Caco-2 (cell line): ENCODE measurements at regions not wholly inside any gene's neighbourhood (a gene's known extent, or its start where the extent isn't known, plus 50 kb on each side); places are given as distances from the start of the nearest gene placed in this dataset.

Source experiments
- BruUV-seq: library from RNA; stranded (reverse); fragments of 400-500 nt; replicated peaks from 2 replicates; lab custom pipeline; 2021; lab: Mats Ljungman, UMichigan
- CTCF ChIA-PET: fragments of 300-600 bp; sonication (Branson Sonifier 250); formaldehyde crosslinking; loops from one replicate; lab custom pipeline; 2022; ENCODE audit warnings: antibody characterized with exemption; lab: Charles Lee
- POLR2A ChIA-PET: fragments of 300-600 bp; sonication (Branson Sonifier 250); formaldehyde crosslinking; loops from one replicate; lab custom pipeline; 2022; ENCODE audit warnings: antibody characterized with exemption; lab: Charles Lee
- DNase-seq, 2 experiments: peaks; one replicate each; pipeline versions ENCODE4 v3.0.0 to v3.0.0-alpha.2; 2020 to 2022
- H3K27me3 ChIP-seq: replicated peaks from 2 replicates; pipeline ENCODE4 v1.6.0; 2011; ENCODE audit warnings: low read length; ENCODE audit not compliant: control insufficient read depth, insufficient read depth
- H3K36me3 ChIP-seq: 2 replicates; pipeline ENCODE4 v1.5.1; 2011; ENCODE audit warnings: low read length; ENCODE audit not compliant: control insufficient read depth, insufficient read depth
- H3K4me1 ChIP-seq: fragments of 250-450 bp; sonication (Bioruptor Pico); 2 replicates; pipeline ENCODE4 v1.5.1; 2020; ENCODE audit warnings: mild to moderate bottlenecking
- H3K4me3 ChIP-seq: 2 replicates; pipeline ENCODE4 v1.5.1; 2011; ENCODE audit warnings: low read depth, mild to moderate bottlenecking, control low read depth, low read length
- H3K9me3 ChIP-seq: fragments of 250-450 bp; sonication (Bioruptor Pico); 2 replicates; pipeline ENCODE4 v1.5.1; 2020; ENCODE audit warnings: mild to moderate bottlenecking, moderate library complexity
- H3K27ac Mint-ChIP-seq: one replicate; pipeline ENCODE4 v1.8.0; 2022; ENCODE audit warnings: mixed read lengths; ENCODE audit not compliant: unreplicated experiment
- H3K27me3 Mint-ChIP-seq: one replicate; pipeline ENCODE4 v1.8.0; 2022; ENCODE audit warnings: mixed read lengths; ENCODE audit not compliant: insufficient read depth, unreplicated experiment
- H3K36me3 Mint-ChIP-seq: one replicate; pipeline ENCODE4 v1.8.0; 2022; ENCODE audit warnings: mild to moderate bottlenecking, mixed read lengths; ENCODE audit not compliant: insufficient read depth, unreplicated experiment
- H3K4me1 Mint-ChIP-seq: one replicate; pipeline ENCODE4 v1.8.0; 2022; ENCODE audit warnings: low read depth, mixed read lengths; ENCODE audit not compliant: unreplicated experiment
- H3K4me3 Mint-ChIP-seq: one replicate; pipeline ENCODE4 v1.8.0; 2022; ENCODE audit warnings: mild to moderate bottlenecking, moderate library complexity, mixed read lengths; ENCODE audit not compliant: unreplicated experiment
- H3K9me3 Mint-ChIP-seq: one replicate; pipeline ENCODE4 v1.8.0; 2022; ENCODE audit warnings: mixed read lengths; ENCODE audit not compliant: unreplicated experiment
- intact Hi-C: fragments of 100-400 bp; cut with micrococcal nuclease; formaldehyde crosslinking; loops from one replicate; pipeline ENCODE4 v1.10.0; 2022; ENCODE audit not compliant: unreplicated experiment
- TF ChIP-seq, protein P1 (sequence below), 2 experiments: fragments of 200-600 bp in 1 of 2; IDR thresholded peaks; 1 replicate in 1 of 2; 2 replicates in 1 of 2; pipeline versions ENCODE4 v1.5.1 to v1.8.0; 2011 to 2022; ENCODE audit warnings: antibody characterized with exemption in 1 of 2, control low read depth in 1 of 2, inconsistent platforms in 1 of 2, low read depth in 1 of 2, low read length in 1 of 2, mild to moderate bottlenecking in 1 of 2, moderate library complexity in 1 of 2; ENCODE audit not compliant: insufficient read depth in 1 of 2, severe bottlenecking in 1 of 2, unreplicated experiment in 1 of 2

- H3K27me3 ChIP-seq, result no peaks in the 10 kb centered on the region
- TF ChIP-seq, protein P1, sequence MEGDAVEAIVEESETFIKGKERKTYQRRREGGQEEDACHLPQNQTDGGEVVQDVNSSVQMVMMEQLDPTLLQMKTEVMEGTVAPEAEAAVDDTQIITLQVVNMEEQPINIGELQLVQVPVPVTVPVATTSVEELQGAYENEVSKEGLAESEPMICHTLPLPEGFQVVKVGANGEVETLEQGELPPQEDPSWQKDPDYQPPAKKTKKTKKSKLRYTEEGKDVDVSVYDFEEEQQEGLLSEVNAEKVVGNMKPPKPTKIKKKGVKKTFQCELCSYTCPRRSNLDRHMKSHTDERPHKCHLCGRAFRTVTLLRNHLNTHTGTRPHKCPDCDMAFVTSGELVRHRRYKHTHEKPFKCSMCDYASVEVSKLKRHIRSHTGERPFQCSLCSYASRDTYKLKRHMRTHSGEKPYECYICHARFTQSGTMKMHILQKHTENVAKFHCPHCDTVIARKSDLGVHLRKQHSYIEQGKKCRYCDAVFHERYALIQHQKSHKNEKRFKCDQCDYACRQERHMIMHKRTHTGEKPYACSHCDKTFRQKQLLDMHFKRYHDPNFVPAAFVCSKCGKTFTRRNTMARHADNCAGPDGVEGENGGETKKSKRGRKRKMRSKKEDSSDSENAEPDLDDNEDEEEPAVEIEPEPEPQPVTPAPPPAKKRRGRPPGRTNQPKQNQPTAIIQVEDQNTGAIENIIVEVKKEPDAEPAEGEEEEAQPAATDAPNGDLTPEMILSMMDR (IDR thresholded peaks at IDR 0.05; ENCODE audit: insufficient read depth in 1 of 2, low read depth in 1 of 2, low read length in 1 of 2, severe bottlenecking in 1 of 2, unreplicated experiment in 1 of 2), result no peak
- no peaks in the 10 kb centered on the region for H3K4me1 ChIP-seq
- H3K36me3 ChIP-seq, result no peaks in the 10 kb centered on the region
- ChIA-PET POLR2A (no interaction called here), CTCF (no interaction called here)
- intact Hi-C loops, result no loop called here
- 0 out of 2 replicates have a peak, but pooled peaks cover 5% of the 10 kb centered on the region for H3K9me3 ChIP-seq
- Mint-ChIP-seq H3K4me1 (no peaks in the 10 kb centered on the region), H3K27me3 (no peaks in the 10 kb centered on the region), H3K4me3 (no peak overlapping the region), H3K27ac (no peak overlapping the region), H3K9me3 (no peaks in the 10 kb centered on the region), H3K36me3 (no peaks in the 10 kb centered on the region)
- no peak for DNase-seq
- no TSS peak for BruUV-seq
- H3K4me3 ChIP-seq, result no peak overlapping the region
Measured at GRCh38 chr17:70558821-70559220, 389.5 kb downstream of the KCNJ2 start.

DNA sequence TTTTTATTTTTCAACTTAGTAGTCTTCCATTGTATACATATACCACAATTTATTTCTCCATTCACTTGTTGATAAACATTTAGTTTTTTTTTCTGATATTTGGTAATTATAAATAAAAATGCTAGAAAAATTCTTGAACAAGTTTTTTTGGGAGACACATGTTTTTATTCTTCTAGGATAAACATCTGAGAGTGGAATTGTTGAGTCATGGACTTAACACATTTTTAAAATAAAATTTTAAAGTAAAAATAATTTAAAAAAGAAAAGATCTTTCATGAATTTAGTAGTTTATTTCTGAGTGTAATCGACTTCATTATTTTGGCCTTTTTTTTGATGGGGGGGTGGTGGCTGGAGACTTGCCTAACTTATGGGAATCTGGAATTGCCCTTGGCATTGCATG, 391.1 kb downstream of the KCNJ2 start:
- 0 out of 2 replicates have a peak, but pooled peaks cover 5% of the 10 kb centered on the region for H3K9me3 ChIP-seq
- Mint-ChIP-seq H3K27me3 (no peaks in the 10 kb centered on the region), H3K9me3 (no peaks in the 10 kb centered on the region), H3K27ac (no peak overlapping the region), H3K4me1 (no peaks in the 10 kb centered on the region), H3K4me3 (no peak overlapping the region), H3K36me3 (no peaks in the 10 kb centered on the region)
- no TSS peak for BruUV-seq
- ChIA-PET CTCF (no interaction called here), POLR2A (no interaction called here)
- H3K36me3 ChIP-seq, result no peaks in the 10 kb centered on the region
- TF ChIP-seq, protein P1 (IDR thresholded peaks at IDR 0.05; ENCODE audit: insufficient read depth in 1 of 2, low read depth in 1 of 2, low read length in 1 of 2, severe bottlenecking in 1 of 2, unreplicated experiment in 1 of 2), result no peak
- no peak for DNase-seq
- H3K27me3 ChIP-seq, result no peaks in the 10 kb centered on the region
- intact Hi-C loops, result no loop called here
- no peak overlapping the region for H3K4me3 ChIP-seq
- no peaks in the 10 kb centered on the region for H3K4me1 ChIP-seq

- intact Hi-C loops, result no loop called here
- H3K4me3 ChIP-seq, result no peak overlapping the region
- ChIA-PET CTCF (no interaction called here), POLR2A (no interaction called here)
- no TSS peak for BruUV-seq
- no peaks in the 10 kb centered on the region for H3K36me3 ChIP-seq
- H3K27me3 Mint-ChIP-seq, result no peaks in the 10 kb centered on the region
- no peaks in the 10 kb centered on the region for H3K36me3 Mint-ChIP-seq
- TF ChIP-seq, protein P1 (IDR thresholded peaks at IDR 0.05; ENCODE audit: insufficient read depth in 1 of 2, low read depth in 1 of 2, low read length in 1 of 2, severe bottlenecking in 1 of 2, unreplicated experiment in 1 of 2), result no peak
- no peak overlapping the region for H3K4me3 Mint-ChIP-seq
- H3K9me3 ChIP-seq, result no peaks in the 10 kb centered on the region
- no peaks in the 10 kb centered on the region for H3K4me1 ChIP-seq
- H3K27ac Mint-ChIP-seq, result no peak overlapping the region
- H3K9me3 Mint-ChIP-seq, result no peaks in the 10 kb centered on the region
- H3K27me3 ChIP-seq, result no peaks in the 10 kb centered on the region
- DNase-seq, result no peak
- no peaks in the 10 kb centered on the region for H3K4me1 Mint-ChIP-seq
Measured at GRCh38 chr17:70562137-70562536, 392.8 kb downstream of the KCNJ2 start.
